Body of pancreas (tissue), 4 donors: ENCODE measurements at regions not wholly inside any gene's neighbourhood (a gene's known extent, or its start where the extent isn't known, plus 50 kb on each side); places are given as distances from the start of the nearest gene placed in this dataset.

ENCODE experiments used
- POLR2A ChIP-seq, 3 donors: fragments of 450-650 bp; IDR thresholded peaks; one replicate each; pipeline ENCODE4 v1.6.1; 2016; ENCODE audit warnings: antibody characterized with exemption in 3 of 3, mild to moderate bottlenecking in 2 of 3
- TF ChIP-seq, protein P1 (sequence below), 7 experiments: fragments of 450-650 bp in 4 of 7; fragments of 200-600 bp in 3 of 7; sonication (generic) in 3 of 7; IDR thresholded peaks; one replicate each; pipeline ENCODE4 v1.5.1; 2016 to 2019; ENCODE audit warnings: antibody characterized with exemption in 7 of 7

GRCh38 chr2:155043097-155043496 lies 344.6 kb downstream of the KCNJ3 start:
- TF ChIP-seq, protein P1, sequence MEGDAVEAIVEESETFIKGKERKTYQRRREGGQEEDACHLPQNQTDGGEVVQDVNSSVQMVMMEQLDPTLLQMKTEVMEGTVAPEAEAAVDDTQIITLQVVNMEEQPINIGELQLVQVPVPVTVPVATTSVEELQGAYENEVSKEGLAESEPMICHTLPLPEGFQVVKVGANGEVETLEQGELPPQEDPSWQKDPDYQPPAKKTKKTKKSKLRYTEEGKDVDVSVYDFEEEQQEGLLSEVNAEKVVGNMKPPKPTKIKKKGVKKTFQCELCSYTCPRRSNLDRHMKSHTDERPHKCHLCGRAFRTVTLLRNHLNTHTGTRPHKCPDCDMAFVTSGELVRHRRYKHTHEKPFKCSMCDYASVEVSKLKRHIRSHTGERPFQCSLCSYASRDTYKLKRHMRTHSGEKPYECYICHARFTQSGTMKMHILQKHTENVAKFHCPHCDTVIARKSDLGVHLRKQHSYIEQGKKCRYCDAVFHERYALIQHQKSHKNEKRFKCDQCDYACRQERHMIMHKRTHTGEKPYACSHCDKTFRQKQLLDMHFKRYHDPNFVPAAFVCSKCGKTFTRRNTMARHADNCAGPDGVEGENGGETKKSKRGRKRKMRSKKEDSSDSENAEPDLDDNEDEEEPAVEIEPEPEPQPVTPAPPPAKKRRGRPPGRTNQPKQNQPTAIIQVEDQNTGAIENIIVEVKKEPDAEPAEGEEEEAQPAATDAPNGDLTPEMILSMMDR (IDR thresholded peaks at IDR 0.05): no peak
- no peak for TF ChIP-seq POLR2A (IDR thresholded peaks at IDR 0.05)
